Left lung (tissue), 4 donors: ENCODE measurements at regions not wholly inside any gene's neighbourhood (a gene's known extent, or its start where the extent isn't known, plus 50 kb on each side); places are given as distances from the start of the nearest gene placed in this dataset.

ENCODE experiments used
- ATAC-seq: fragments of 200-7000 bp; cut with Tn5 transposase; one replicate; pipeline ENCODE4 v1.9.1; 2020; ENCODE audit warnings: moderate library complexity
- DNase-seq, 4 donors: peaks; one replicate each; pipeline ENCODE4 v3.0.0-alpha.2; 2013 to 2020
- H3K27ac ChIP-seq, 2 donors: fragments of 200-600 bp; sonication (generic) in 1 of 2; one replicate each; pipeline versions ENCODE4 v1.5.0 to v1.8.0; 2020 to 2021
- H3K27me3 ChIP-seq, 2 donors: fragments of 200-600 bp; sonication (generic) in 1 of 2; one replicate each; pipeline versions ENCODE4 v1.5.0 to v1.8.0; 2020 to 2021
- H3K36me3 ChIP-seq, 2 donors: fragments of 200-600 bp; sonication (generic) in 1 of 2; one replicate each; pipeline versions ENCODE4 v1.5.0 to v1.8.0; 2020 to 2021
- H3K4me1 ChIP-seq, 2 donors: fragments of 200-600 bp; one replicate each; pipeline ENCODE4 v1.8.0; 2021
- H3K4me3 ChIP-seq, 2 donors: fragments of 200-600 bp; sonication (generic) in 1 of 2; one replicate each; pipeline versions ENCODE4 v1.5.0 to v1.8.0; 2020 to 2021; ENCODE audit warnings: mild to moderate bottlenecking in 1 of 2
- H3K9me3 ChIP-seq, 2 donors: fragments of 200-600 bp; sonication (generic) in 1 of 2; one replicate each; pipeline versions ENCODE4 v1.5.0 to v1.8.0; 2020 to 2021
- CTCF ChIP-seq, 2 donors: fragments of 200-600 bp; sonication (generic) in 1 of 2; IDR thresholded peaks; one replicate each; pipeline versions ENCODE4 v1.5.0 to v1.8.0; 2021; ENCODE audit warnings: antibody characterized with exemption in 2 of 2
- intact Hi-C, 2 donors: fragments of 100-400 bp; cut with DNase I; formaldehyde crosslinking; loops; one replicate each; pipeline versions ENCODE4 v1.11.2 to v1.14.2; 2022
- donor health status: DM: no; HTN: yes; CAD: no.
- donor health status: DM: no; HTN: no; CAD: no.

GRCh38 chr2:5315041-5315440, 377.1 kb upstream of the SOX11 start:
- H3K27ac ChIP-seq: no peak overlapping the region
- no peak overlapping the region for H3K4me3 ChIP-seq
- ATAC-seq: no peak
- intact Hi-C loops: no loop called here
- no peaks in the 10 kb centered on the region for H3K9me3 ChIP-seq
- no peaks in the 10 kb centered on the region for H3K4me1 ChIP-seq
- H3K27me3 ChIP-seq: no peaks in the 10 kb centered on the region
- TF ChIP-seq CTCF (IDR thresholded peaks at IDR 0.05): no peak
- no peak for DNase-seq
- H3K36me3 ChIP-seq: no peaks in the 10 kb centered on the region

- H3K27me3 ChIP-seq: no peaks in the 10 kb centered on the region
- H3K4me1 ChIP-seq: no peaks in the 10 kb centered on the region
- no peak for TF ChIP-seq CTCF (IDR thresholded peaks at IDR 0.05)
- intact Hi-C loops: no loop called here
- H3K4me3 ChIP-seq: no peak overlapping the region
- no peak overlapping the region for H3K27ac ChIP-seq
- DNase-seq: no peak
- no peaks in the 10 kb centered on the region for H3K36me3 ChIP-seq
- H3K9me3 ChIP-seq: no peaks in the 10 kb centered on the region
- ATAC-seq: no peak
Observed at GRCh38 chr2:5315512-5315911, 376.7 kb upstream of the SOX11 start.

- no peak for DNase-seq
- H3K4me1 ChIP-seq: no peaks in the 10 kb centered on the region
- H3K36me3 ChIP-seq: no peaks in the 10 kb centered on the region
- intact Hi-C loops: no loop called here
- no peak overlapping the region for H3K27ac ChIP-seq
- H3K4me3 ChIP-seq: no peak overlapping the region
- no peak for TF ChIP-seq CTCF (IDR thresholded peaks at IDR 0.05)
- H3K27me3 ChIP-seq: no peaks in the 10 kb centered on the region
- no peaks in the 10 kb centered on the region for H3K9me3 ChIP-seq
- no peak for ATAC-seq
Observed at GRCh38 chr2:5316001-5316490, 376.1 kb upstream of the SOX11 start.

- Histone ChIP-seq H3K4me1 (no peaks in the 10 kb centered on the region), H3K36me3 (no peaks in the 10 kb centered on the region), H3K4me3 (no peak overlapping the region), H3K27me3 (no peaks in the 10 kb centered on the region), H3K27ac (no peak overlapping the region), H3K9me3 (no peaks in the 10 kb centered on the region)
- intact Hi-C loops: no loop called here
- no peak for ATAC-seq
- no peak for TF ChIP-seq CTCF (IDR thresholded peaks at IDR 0.05)
- no peak for DNase-seq
Observed at GRCh38 chr2:5319493-5319892, 372.7 kb upstream of the SOX11 start.

- Histone ChIP-seq H3K27me3 (no peaks in the 10 kb centered on the region), H3K4me1 (no peaks in the 10 kb centered on the region), H3K36me3 (no peaks in the 10 kb centered on the region), H3K27ac (no peak overlapping the region), H3K9me3 (no peaks in the 10 kb centered on the region), H3K4me3 (no peak overlapping the region)
- intact Hi-C loops: no loop called here
- no peak for TF ChIP-seq CTCF (IDR thresholded peaks at IDR 0.05)
- ATAC-seq (no peak), DNase-seq (no peak)
Observed at GRCh38 chr2:5322396-5322795, 369.8 kb upstream of the SOX11 start.
